Kidney epithelial cell (primary cell): ENCODE measurements at regions not wholly inside any gene's neighbourhood (a gene's known extent, or its start where the extent isn't known, plus 50 kb on each side); places are given as distances from the start of the nearest gene placed in this dataset.

Source experiments
- DNase-seq: peaks from one replicate; pipeline ENCODE4 v3.0.0-alpha.2; 2010; ENCODE audit warnings: low read depth
- H3K27me3 ChIP-seq: 2 replicates; pipeline ENCODE4 v1.6.0; 2011; ENCODE audit warnings: low read length; ENCODE audit not compliant: control insufficient read depth, insufficient read depth
- H3K36me3 ChIP-seq: 2 replicates; pipeline ENCODE4 v1.5.1; 2011; ENCODE audit warnings: low read length; ENCODE audit not compliant: control insufficient read depth, insufficient read depth
- H3K4me3 ChIP-seq: 2 replicates; pipeline ENCODE4 v1.5.1; 2011; ENCODE audit warnings: low read depth, mild to moderate bottlenecking, control low read depth, low read length
- TF ChIP-seq, protein P1 (sequence below): IDR thresholded peaks from 2 replicates; pipeline ENCODE4 v1.5.1; 2011; ENCODE audit warnings: mild to moderate bottlenecking, moderate library complexity, low read length, control low read depth, inconsistent platforms; ENCODE audit not compliant: insufficient read depth, poor library complexity, severe bottlenecking

DNA sequence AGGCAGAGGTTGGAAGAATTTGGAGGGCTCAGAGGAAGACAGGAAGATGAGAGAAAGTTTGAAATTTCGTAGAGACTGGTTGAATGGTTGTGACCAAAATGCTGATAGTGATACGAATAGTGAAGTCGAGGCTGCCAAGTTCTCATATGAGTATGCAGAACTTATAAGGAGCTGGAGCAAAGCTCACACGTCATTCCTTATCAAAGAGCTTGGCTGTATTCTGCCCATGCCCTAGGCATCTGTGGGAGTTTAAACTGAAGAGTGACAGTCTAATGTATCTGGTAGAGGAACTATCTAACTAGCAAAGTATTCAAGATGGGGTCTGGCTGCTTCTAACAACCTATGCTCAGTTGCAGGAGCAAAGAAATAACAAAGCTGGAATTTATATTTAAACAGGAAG, 102.1 kb downstream of the PCDH18 start:
- no peaks in the 10 kb centered on the region for H3K36me3 ChIP-seq
- TF ChIP-seq, protein P1, sequence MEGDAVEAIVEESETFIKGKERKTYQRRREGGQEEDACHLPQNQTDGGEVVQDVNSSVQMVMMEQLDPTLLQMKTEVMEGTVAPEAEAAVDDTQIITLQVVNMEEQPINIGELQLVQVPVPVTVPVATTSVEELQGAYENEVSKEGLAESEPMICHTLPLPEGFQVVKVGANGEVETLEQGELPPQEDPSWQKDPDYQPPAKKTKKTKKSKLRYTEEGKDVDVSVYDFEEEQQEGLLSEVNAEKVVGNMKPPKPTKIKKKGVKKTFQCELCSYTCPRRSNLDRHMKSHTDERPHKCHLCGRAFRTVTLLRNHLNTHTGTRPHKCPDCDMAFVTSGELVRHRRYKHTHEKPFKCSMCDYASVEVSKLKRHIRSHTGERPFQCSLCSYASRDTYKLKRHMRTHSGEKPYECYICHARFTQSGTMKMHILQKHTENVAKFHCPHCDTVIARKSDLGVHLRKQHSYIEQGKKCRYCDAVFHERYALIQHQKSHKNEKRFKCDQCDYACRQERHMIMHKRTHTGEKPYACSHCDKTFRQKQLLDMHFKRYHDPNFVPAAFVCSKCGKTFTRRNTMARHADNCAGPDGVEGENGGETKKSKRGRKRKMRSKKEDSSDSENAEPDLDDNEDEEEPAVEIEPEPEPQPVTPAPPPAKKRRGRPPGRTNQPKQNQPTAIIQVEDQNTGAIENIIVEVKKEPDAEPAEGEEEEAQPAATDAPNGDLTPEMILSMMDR, result no peak
- no peak for DNase-seq
- H3K4me3 ChIP-seq, result no peak overlapping the region
- H3K27me3 ChIP-seq, result no peaks in the 10 kb centered on the region

GRCh38 chr4:137427411-137427810, 104.9 kb downstream of the PCDH18 start:
- H3K27me3 ChIP-seq, result no peaks in the 10 kb centered on the region
- TF ChIP-seq, protein P1, result no peak

DNA sequence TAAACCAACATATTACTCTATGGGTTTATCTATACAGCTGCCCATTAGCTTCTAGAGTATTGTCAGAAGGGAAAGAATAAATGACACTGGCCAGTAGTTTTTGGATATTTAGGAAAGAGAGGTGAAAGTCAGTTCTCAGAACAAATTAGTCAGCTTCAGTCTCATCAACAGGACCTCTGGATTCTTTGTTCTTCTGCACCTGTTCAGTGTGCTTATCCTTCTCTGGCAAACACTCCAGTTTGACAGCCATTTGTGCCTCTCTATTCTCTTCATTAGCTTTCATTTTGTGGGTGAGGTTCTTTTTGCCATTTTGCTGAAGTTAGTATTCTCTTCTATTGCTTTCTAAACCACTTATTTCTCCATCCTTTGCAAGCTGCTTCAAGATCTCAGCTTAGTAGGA, 107.0 kb downstream of the PCDH18 start:
- DNase-seq, result no peak
- Histone ChIP-seq H3K36me3 (no peaks in the 10 kb centered on the region), H3K4me3 (no peak overlapping the region), H3K27me3 (no peaks in the 10 kb centered on the region)
- TF ChIP-seq, protein P1, result no peak

More at GRCh38 chr4:137427411-137427810, 104.9 kb downstream of the PCDH18 start:
- DNase-seq, result no peak
- Histone ChIP-seq H3K36me3 (no peaks in the 10 kb centered on the region), H3K4me3 (no peak overlapping the region)

- Histone ChIP-seq H3K27me3 (no peaks in the 10 kb centered on the region), H3K4me3 (no peak overlapping the region), H3K36me3 (no peaks in the 10 kb centered on the region)
- TF ChIP-seq, protein P1, result no peak
- no peak for DNase-seq
Measured at GRCh38 chr4:137422666-137423065, 109.6 kb downstream of the PCDH18 start.

DNA sequence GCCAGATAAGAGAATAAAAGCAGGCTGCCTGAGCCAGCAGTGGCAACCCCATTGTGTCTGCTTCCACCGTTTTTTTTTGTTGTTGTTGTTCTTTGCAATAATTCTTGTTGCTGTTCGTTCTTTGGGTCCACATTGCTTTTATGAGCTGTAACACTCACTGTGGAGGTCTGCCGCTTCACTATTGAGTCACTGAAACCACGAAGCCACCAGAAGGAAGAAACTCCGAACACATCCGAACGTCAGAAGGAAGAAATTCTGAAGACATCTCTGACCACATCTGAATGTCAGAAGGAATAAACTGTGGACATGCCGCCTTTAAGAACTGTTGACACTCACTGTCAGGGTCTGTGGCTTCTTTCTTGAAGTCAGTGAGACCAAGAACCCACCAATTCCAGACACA, 110.5 kb downstream of the PCDH18 start:
- TF ChIP-seq, protein P1, result no peak
- Histone ChIP-seq H3K27me3 (no peaks in the 10 kb centered on the region), H3K36me3 (no peaks in the 10 kb centered on the region), H3K4me3 (no peak overlapping the region)
- no peak for DNase-seq

- TF ChIP-seq, protein P1, result no peak
- DNase-seq, result no peak
- Histone ChIP-seq H3K36me3 (no peaks in the 10 kb centered on the region), H3K27me3 (no peaks in the 10 kb centered on the region), H3K4me3 (no peak overlapping the region)
Measured at GRCh38 chr4:137420901-137421396, 111.3 kb downstream of the PCDH18 start.
